G401.6 (cell line): ENCODE measurements at regions not wholly inside any gene's neighbourhood (a gene's known extent, or its start where the extent isn't known, plus 50 kb on each side); places are given as distances from the start of the nearest gene placed in this dataset.
"Not testable (repeated sequence)": the region's sequence is repeated elsewhere in the genome, so short reads cannot be mapped to it uniquely, and the experiment has no call there.

Source experiments
- FAIRE-seq: peaks from 2 replicates; lab custom pipeline; 2012; peaks lifted over from hg19 to GRCh38; lab: Jason Lieb, UNC

DNA sequence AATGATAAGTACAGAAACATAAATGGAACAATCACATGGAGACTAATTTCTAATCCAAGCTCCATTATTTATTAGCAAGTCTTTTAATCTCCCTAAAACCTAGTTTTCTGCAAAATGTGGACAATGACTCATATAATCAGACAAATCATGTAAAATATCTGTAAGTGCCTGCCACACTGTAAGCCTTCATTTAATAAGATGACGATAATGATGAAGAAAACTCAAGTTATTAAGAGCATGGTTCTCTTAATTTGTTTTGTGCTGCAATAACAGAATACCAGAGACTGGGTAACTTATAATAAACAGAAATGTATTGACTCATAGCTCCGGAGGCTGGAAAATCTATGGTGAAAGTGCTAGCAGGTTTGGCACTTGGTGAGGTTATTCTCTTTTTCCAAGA lies 535.3 kb upstream of the LRFN5 start:
- no peak for FAIRE-seq

DNA sequence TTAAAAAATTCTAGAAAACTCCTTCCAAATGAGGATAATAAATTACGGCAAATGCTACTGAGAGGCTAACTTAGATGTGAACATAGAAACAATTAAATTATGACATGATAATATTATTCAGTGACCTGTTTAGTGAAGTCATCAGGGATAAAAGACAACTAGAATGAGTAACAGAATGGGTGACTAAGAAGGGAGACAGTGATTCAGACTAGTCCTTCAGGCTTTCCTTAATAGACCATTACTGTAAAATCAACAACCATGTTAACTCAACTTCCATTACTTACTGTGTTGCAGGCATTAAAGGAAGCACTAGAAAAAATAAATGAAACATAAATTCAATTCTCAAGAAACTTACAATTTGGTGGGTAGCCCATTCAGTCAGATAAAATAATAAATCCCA lies 543.9 kb upstream of the LRFN5 start:
- FAIRE-seq: no peak

DNA sequence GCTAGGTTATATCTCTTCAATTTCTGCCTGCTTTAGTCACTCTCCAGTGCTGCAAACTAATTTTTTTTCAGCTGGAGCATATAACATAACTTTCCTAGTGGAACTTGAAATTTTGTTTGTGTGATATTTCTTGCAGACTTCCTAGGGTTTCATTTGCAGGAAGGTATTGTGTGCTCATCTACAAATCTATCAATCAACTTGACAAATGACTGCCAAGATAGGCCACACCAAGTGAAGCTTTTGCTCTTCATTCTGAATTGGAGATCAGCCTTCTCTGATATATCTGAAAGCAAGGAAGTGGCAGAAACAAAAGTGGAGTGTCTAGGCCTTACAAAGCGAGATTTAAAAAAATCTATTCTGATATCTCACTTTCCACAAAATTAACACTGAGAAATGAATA lies 551.1 kb upstream of the LRFN5 start:
- FAIRE-seq: no peak

GRCh38 chr14:41051801-41052200 lies 554.9 kb upstream of the LRFN5 start:
- FAIRE-seq: no peak

- no peak for FAIRE-seq
These were observed 558.9 kb upstream of the LRFN5 start for GRCh38 chr14:41047763-41048162.

GRCh38 chr14:41037388-41037787 lies 569.3 kb upstream of the LRFN5 start:
- no peak for FAIRE-seq

DNA sequence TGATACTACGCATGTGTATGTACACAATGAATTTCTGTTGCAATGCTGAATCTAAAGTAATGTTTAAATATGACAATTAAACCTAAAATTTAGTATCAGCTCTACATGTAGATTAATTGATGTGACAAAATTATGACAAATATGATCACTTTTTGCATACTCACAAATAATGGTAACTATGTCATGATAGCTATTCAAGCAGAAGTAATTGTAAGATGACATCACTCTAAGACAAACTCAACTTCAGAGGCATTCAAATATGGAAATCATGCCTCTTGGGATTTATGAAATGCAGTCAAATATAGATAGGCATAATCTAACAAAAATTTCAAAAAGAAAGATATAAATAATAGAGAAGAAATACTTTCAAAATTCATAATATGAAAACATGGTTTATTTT lies 571.7 kb upstream of the LRFN5 start:
- FAIRE-seq: no peak

DNA sequence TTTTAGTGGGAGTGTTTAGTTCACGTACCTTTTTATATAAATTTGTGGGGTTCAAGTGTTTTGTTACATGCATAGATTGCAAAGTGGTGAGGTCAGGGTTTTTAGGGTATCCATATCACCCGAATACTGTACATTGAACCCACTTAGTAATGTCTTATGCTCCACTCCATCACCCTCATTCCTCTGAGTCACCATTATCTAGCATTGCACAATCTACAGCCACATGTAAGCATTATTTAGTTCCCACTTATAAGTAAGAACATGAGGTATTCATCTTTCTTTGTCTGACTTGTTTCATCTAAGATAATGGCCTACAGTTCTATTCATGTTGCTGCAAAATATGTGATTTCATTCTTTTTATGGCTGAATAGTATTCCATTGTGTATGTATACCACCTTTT lies 583.7 kb upstream of the LRFN5 start:
- FAIRE-seq: no peak

DNA sequence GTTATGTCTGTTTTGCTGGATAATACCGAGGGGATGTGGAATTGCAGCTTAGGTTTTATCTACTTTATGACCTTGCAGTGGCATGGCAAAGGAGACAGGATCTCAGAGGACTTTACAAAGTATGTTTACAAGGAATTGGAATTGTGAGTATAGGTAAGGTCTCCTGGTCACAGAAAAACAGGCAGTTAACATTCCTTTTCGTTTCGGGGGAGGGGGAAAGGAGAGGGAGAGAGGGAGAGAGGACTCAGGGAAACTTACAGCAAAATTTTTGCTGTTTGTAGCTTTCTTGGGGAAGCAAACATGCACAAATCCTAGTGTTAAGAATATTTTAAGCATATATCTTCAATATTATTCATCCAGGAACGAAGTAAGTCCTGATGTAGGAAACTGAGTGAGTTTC lies 590.5 kb upstream of the LRFN5 start:
- FAIRE-seq: no peak

GRCh38 chr14:41000350-41000749 lies 606.3 kb upstream of the LRFN5 start:
- FAIRE-seq: no peak

- no peak for FAIRE-seq
These were observed 617.4 kb upstream of the LRFN5 start for GRCh38 chr14:40989260-40989659.

GRCh38 chr14:40987481-40987880 lies 619.2 kb upstream of the LRFN5 start:
- no peak for FAIRE-seq

GRCh38 chr14:40986655-40987054 lies 620.0 kb upstream of the LRFN5 start:
- no peak for FAIRE-seq

- FAIRE-seq: no peak
These were observed 621.1 kb upstream of the LRFN5 start for GRCh38 chr14:40985584-40985983.

- no peak for FAIRE-seq
These were observed 623.1 kb upstream of the LRFN5 start for GRCh38 chr14:40983604-40984003.

DNA sequence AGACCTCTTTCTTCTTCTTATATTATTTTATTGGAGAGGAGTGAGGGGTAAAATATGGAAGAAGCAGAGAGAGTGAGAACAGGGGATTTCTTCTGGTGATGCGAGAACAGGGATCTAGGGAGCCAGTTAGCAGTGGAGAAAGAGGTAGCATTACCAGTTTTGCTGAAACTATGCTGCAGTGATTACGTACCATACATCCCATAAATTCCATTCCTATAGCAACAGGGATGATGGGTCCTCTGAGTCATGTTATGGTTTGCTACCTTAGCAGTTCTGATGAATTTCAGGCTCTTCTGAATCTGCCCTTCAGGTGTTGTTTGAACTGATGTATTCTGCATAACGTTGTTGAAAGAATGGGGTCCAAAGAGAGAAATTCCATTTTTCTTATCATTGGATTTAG lies 625.4 kb upstream of the LRFN5 start:
- FAIRE-seq: no peak

DNA sequence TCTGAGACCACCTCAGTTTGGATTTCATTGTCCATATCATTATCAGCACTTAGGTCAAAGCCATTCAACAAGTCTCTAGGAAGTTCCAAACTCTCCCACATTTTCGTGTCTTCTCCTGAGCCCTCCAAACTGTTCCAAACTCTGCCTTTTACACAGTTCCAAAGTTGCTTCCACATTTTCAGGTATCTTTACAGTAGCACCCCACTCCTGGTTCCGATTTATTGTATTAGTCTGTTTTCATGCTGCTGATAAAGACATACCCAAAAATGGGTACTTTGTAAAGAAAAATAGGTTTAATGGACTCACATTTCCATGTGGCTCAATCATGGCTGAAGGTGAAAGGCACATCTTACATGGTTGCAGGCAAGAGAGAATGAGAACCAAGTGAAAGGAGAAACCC lies 646.4 kb upstream of the LRFN5 start:
- not testable (repeated sequence) for FAIRE-seq

DNA sequence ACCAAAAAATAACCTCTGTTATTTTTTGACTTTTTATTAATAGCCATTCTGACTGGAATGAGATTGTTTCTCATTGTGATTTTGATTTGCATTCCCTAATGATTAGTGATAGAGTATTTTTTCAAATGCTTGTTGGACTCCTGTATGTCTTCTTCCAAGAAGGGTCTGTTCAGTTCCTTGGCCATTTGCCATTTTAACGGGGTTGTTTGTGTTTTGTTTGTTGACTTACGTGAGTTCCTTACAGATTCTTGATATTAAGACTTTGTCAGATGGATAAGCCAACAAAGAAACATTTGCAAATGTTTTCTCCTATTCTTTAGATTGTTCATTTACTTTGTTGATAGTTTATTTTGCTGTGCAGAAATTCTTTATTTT lies 651.6 kb upstream of the LRFN5 start:
- no peak for FAIRE-seq

GRCh38 chr14:40954448-40955130 lies 652.1 kb upstream of the LRFN5 start:
- FAIRE-seq: not testable (repeated sequence)

- FAIRE-seq: no peak
These were observed 662.2 kb upstream of the LRFN5 start for GRCh38 chr14:40944521-40944920.

DNA sequence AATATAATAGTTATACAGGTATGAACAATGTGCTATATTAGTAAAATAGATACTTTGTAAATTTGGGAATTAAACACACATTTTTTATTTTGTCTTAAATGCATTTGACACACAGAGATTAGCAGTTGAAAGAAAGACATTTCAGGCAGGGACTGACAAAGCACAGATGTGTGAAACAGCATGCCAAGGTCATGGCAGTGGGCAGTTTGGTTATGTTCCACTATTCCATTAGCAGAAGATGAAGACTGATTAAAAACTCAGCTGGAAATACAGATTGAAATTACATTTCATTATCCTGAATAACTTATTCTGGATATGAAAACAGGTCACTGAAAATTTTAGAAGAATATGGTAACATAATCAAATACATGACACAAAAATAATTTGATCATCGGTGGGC lies 669.8 kb upstream of the LRFN5 start:
- no peak for FAIRE-seq

DNA sequence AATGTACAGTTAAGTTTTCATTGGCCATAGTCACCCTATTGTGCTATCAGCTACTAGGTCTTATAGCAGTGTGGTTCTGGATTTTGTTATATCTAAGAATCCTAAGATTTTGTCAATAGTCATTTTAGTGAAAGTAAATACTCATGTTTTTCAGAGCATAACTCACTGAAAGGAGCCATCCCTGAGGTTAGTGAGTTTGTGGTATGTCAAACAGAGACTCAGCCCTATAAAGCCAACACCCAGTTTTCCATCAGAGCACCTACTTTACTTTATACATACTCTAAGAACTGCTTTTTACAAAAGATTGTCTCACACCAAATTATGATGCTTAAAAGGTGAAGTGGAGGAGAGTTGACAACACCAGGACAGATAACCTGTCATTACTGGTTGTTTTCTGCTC lies 686.3 kb upstream of the LRFN5 start:
- no peak for FAIRE-seq

DNA sequence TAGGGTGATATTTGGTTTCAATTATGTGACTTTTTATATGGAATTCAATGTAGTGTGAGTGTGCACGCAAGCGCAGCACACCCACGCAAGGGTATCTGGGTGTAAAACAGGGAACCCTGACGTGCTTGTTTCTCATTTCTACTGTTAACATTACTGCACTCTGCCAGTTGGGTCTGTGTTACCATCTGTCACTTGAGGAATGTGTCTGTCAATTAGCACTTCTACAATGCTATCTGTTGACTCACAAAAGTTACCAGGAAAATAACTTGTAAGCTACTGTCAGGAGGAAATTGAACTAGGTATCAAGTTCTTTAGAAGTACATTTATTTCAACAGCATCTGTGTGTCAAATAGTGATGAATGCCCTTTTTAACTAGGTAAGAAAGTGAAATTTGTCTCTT lies 695.5 kb upstream of the LRFN5 start:
- no peak for FAIRE-seq

DNA sequence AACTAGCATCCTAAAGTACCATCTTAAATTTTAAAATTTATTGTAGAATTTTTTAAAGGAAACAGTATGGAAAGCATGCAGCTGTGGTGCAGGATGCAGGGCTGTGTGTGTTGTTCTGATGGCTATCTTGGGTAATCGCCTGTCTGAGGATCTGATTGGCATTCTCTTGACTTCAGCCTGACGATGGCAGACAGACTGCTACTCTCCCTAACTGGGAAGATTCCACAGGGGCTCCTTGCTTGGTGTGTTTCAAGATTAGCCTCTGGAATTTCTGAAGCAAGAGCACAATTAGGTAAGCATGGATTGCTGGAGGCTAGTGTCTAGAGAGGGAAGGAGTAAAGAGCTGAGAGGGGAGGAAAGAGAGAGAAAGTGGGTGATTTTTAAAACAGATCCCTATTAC lies 696.8 kb upstream of the LRFN5 start:
- no peak for FAIRE-seq

- FAIRE-seq: no peak
These were observed 703.0 kb upstream of the LRFN5 start for GRCh38 chr14:40903709-40904108.
